GM12873 (cell line): ENCODE measurements at regions not wholly inside any gene's neighbourhood (a gene's known extent, or its start where the extent isn't known, plus 50 kb on each side); places are given as distances from the start of the nearest gene placed in this dataset.

Experiments
- TF ChIP-seq, protein P1 (sequence below): IDR thresholded peaks from 2 replicates; pipeline ENCODE4 v1.5.1; 2012; ENCODE audit warnings: low read depth, mild to moderate bottlenecking, moderate library complexity, low read length, control low read depth; ENCODE audit not compliant: insufficient read depth; ENCODE audit errors: missing control alignments

DNA sequence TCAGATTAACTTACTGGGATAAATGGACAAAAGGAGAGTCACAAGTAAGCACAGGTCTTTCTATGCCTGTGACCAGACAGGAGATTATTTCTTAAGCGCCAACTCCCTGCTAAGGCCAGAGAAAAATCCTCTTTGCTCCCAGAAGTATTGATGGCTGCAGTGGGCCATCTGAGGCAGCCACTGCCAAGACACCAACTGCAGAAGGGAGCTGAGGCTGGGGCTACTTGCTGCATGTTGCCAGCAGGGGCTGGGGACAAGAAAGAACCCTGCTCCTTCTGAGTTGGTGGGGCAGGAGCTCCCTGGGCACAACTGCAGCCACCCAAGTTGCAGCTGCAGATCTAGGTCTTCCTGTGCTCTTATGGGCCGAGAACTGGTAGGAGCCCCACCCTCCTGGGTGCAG is 1075.3 kb downstream of the PCDH18 start:
- TF ChIP-seq, protein P1, sequence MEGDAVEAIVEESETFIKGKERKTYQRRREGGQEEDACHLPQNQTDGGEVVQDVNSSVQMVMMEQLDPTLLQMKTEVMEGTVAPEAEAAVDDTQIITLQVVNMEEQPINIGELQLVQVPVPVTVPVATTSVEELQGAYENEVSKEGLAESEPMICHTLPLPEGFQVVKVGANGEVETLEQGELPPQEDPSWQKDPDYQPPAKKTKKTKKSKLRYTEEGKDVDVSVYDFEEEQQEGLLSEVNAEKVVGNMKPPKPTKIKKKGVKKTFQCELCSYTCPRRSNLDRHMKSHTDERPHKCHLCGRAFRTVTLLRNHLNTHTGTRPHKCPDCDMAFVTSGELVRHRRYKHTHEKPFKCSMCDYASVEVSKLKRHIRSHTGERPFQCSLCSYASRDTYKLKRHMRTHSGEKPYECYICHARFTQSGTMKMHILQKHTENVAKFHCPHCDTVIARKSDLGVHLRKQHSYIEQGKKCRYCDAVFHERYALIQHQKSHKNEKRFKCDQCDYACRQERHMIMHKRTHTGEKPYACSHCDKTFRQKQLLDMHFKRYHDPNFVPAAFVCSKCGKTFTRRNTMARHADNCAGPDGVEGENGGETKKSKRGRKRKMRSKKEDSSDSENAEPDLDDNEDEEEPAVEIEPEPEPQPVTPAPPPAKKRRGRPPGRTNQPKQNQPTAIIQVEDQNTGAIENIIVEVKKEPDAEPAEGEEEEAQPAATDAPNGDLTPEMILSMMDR, result no peak

DNA sequence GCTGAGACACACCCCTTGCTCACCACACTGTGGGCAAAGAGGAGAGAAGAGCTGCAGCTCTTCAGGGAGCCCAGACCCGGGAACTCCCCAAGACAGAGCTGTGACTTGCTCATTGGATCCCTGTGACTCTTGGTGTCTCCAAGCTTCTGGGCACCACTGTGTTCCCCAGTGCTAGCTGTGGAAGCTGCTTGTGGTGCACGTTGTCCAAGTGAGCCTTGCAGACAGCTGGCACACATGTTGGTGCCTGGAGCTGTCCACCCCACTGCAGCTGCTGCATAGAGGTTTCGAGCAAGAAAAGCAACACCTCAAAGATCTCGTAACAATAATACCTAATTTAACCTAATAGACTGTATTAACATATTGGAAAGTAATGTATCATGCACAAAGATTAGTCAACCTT is 1089.3 kb downstream of the PCDH18 start:
- TF ChIP-seq, protein P1, result no peak

DNA sequence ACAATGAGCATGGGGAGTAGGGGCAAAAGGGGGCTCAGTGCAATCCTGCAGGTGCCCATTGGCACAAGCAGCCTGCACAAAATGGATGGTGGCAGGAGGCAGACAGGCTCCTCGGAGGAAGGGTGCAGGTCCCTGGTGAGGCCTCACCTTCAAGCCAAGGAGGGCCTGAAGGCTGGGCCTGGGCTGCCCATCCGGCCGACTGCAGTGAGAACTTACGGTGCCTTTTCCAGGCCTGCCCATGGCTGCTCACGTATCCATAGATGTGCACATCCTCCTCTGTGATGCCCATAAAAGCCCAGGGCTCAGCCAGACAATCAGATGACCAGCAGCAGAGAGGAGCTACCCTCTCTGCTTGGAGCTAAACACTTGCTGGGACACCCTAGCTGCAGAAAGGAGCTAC is 1089.8 kb downstream of the PCDH18 start:
- TF ChIP-seq, protein P1, result no peak

DNA sequence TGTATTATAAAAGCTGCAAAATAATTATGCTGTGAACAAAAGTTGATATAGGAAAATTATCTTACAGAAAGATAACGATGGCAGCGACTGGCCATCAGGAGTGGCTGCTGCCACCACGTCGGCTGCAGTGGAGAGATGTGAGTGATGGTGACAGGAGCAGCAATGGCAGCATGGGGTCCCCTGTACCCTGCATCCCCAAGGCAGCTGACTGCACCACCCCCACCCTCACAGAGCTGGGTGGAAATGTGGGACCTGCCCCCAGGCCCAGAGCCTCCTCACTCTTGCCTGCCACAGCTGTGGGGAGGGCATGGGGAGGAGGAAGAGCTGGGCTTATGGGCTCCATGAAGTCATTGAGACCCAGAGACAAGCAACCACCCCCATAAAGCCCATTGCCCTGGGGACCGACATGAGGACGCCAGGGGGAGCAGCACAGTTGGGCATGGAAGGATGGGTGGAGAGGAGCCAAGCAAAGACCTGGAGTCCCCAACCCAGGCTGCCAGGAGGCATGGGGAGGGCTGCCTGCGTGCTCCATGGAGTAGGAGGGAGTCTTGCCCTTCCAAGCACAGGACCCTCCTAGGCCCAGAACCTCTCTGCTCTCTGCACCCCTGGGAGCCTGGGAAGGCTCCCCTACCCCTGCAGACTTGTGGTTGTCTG is 1090.5 kb downstream of the PCDH18 start:
- TF ChIP-seq, protein P1, result no peak

DNA sequence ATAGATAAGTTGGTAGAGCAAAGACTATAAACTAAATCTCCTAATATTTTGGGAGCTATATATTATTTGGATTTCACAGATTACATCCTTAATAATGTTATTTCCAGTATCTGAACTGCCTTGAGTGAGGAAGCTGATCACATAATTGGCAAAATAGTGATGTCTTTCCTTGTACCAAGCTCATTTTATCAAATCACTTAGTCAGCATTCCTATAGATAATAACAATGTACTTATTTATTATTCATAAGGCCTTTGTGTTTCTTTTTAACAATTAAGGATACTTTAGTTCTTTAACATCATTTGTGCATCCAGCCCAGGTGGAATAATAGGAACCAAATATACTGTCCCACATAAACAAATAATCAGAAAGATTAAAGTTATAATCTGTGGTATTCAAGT is 1093.6 kb downstream of the PCDH18 start:
- TF ChIP-seq, protein P1, result no peak

DNA sequence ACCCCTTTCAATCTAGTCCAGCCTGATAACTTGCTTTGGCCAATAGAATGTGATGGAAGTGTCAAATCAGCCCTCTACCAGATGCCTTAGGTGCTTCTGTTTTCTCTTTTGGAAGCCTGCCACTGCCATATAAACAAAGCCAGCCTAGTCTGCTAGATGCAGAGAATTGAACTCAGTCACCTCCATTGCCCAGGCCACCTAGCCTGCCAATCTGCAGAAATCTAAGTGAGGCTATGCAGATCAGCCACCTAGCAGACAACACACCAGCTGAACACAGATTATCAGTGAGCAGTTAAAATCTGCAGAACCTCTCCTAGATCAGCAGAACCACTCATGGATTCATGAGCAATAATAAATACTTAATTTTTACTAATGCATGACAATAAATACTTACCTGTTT is 1108.2 kb downstream of the PCDH18 start:
- TF ChIP-seq, protein P1, result no peak

DNA sequence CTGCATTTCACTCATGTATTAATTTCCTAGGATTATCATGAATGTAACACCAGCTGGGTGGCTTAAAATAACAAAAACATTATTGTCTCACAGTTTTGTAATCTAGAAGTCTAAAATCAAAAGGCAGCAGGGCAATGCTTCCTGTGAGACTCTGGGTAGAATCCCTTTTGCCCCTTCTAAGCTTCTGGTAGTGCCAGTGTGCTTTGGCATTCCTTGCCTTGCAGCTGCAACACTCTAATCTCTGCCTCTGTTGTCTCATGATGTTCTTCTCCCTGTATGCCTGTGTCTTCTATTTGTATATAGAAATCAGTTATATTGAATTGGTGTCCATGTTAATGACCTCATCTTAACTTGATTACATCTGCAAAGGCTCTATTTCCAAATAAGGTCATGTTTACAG is 1117.3 kb downstream of the PCDH18 start:
- TF ChIP-seq, protein P1, result no peak
